ENCODE measurements at regions not wholly inside any gene's neighbourhood (a gene's known extent, or its start where the extent isn't known, plus 50 kb on each side); places are given as distances from the start of the nearest gene placed in this dataset.

GRCh38 chr10:52858722-52859121 is 86.1 kb upstream of the MBL2 start:
- TF ChIP-seq CTCF (IDR thresholded peaks at IDR 0.05; ENCODE audit: borderline replicate concordance, extremely low read depth, low read length, poor library complexity, severe bottlenecking) (no peak), EZH2 (IDR thresholded peaks at IDR 0.05; ENCODE audit: borderline replicate concordance, low read depth, low read length, severe bottlenecking) (no peak)
